HCT116 (cell line): ENCODE measurements at regions not wholly inside any gene's neighbourhood (a gene's known extent, or its start where the extent isn't known, plus 50 kb on each side); places are given as distances from the start of the nearest gene placed in this dataset.

Source experiments
- ATAC-seq: fragments of 200-7000 bp; cut with Tn5 transposase; 2 replicates; pipeline ENCODE4 v1.9.1; 2020; ENCODE audit warnings: mild to moderate bottlenecking, moderate library complexity
- BruUV-seq: library from RNA; stranded (reverse); fragments of 400-500 nt; replicated peaks from 2 replicates; lab custom pipeline; 2021; lab: Mats Ljungman, UMichigan
- CTCF ChIA-PET: fragments of 300-600 bp; sonication (Branson Sonifier 250); formaldehyde crosslinking; loops from one replicate; lab custom pipeline; 2021; ENCODE audit warnings: antibody characterized with exemption; lab: Charles Lee
- POLR2A ChIA-PET: fragments of 300-600, 350-600 bp; sonication (Branson Sonifier 250); formaldehyde crosslinking; loops from one replicate; lab custom pipeline; 2021; ENCODE audit warnings: antibody characterized with exemption; lab: Charles Lee
- RAD21 ChIA-PET, 2 experiments: fragments of 300-600 bp; sonication (Branson Sonifier 250); formaldehyde crosslinking; loops; one replicate each; lab custom pipeline; 2023; ENCODE audit warnings: low total read pairs in 2 of 2; ENCODE audit not compliant: uncharacterized antibody in 2 of 2, unreplicated experiment in 2 of 2, low non-redundant PET in 1 of 2; lab: Charles Lee
- DNase-seq: peaks from one replicate; pipeline ENCODE4 v3.0.0-alpha.2; 2010; ENCODE audit warnings: low read depth, low spot score
- H2AFZ ChIP-seq: fragments of 200-600 bp; shearing (Covaris generic), sonication (generic); 2 replicates; pipeline ENCODE4 v1.6.1; 2017; ENCODE audit warnings: low read depth, mixed run types, mixed read lengths, antibody characterized with exemption, low read length; ENCODE audit not compliant: poor library complexity, severe bottlenecking
- H3K27ac ChIP-seq: 2 replicates; pipeline ENCODE4 v1.5.1; 2012; ENCODE audit warnings: low read depth, low read length
- H3K27me3 ChIP-seq: fragments of 200-600 bp; sonication (generic); 2 replicates; pipeline ENCODE4 v1.6.1; 2016; ENCODE audit warnings: mixed run types, low read length, mixed read lengths; ENCODE audit not compliant: insufficient read depth
- H3K36me3 ChIP-seq, 2 experiments: fragments of 200-500 bp in 1 of 2; fragments of 200-600 bp in 1 of 2; sonication (Bioruptor generic) in 1 of 2; sonication (generic) in 1 of 2; 2 replicates each; pipeline versions ENCODE4 v1.5.1 to v1.6.1; 2014 to 2016; ENCODE audit warnings: low read length in 2 of 2, inconsistent platforms in 1 of 2, mixed read lengths in 1 of 2, mixed run types in 1 of 2; ENCODE audit not compliant: insufficient read depth in 2 of 2, control insufficient read depth in 1 of 2
- H3K4me1 ChIP-seq, 2 experiments: fragments of 200-600 bp in 1 of 2; sonication (generic) in 1 of 2; 2 replicates each; pipeline versions ENCODE4 v1.5.1 to v1.6.1; 2012 to 2017; ENCODE audit warnings: low read length in 2 of 2, inconsistent platforms in 1 of 2, mild to moderate bottlenecking in 1 of 2, mixed read lengths in 1 of 2, mixed run types in 1 of 2, moderate library complexity in 1 of 2; ENCODE audit not compliant: insufficient read depth in 2 of 2, control insufficient read depth in 1 of 2
- H3K4me2 ChIP-seq: fragments of 200-600 bp; sonication (generic); 2 replicates; pipeline ENCODE4 v1.6.1; 2017; ENCODE audit warnings: mixed run types, low read length, mixed read lengths
- H3K4me3 ChIP-seq, 2 experiments: fragments of 200-600 bp in 1 of 2; sonication (generic) in 1 of 2; replicated peaks in 1 of 2; 2 replicates each; pipeline ENCODE4 v1.5.1; 2011 to 2016; ENCODE audit warnings: low read length in 2 of 2, control low read depth in 1 of 2, low read depth in 1 of 2, mild to moderate bottlenecking in 1 of 2, mixed read lengths in 1 of 2, mixed run types in 1 of 2
- H3K79me2 ChIP-seq: fragments of 200-600 bp; sonication (generic); 2 replicates; pipeline ENCODE4 v1.6.1; 2017; ENCODE audit warnings: mild to moderate bottlenecking, mixed run types, low read length, moderate library complexity, mixed read lengths; ENCODE audit not compliant: insufficient read depth
- H3K9ac ChIP-seq: fragments of 200-600 bp; sonication (generic); 2 replicates; pipeline ENCODE4 v1.6.1; 2016; ENCODE audit warnings: low read length, mixed read lengths
- H3K9me2 ChIP-seq: fragments of 200-600 bp; sonication (generic), shearing (Covaris generic); 2 replicates; pipeline ENCODE4 v1.6.1; 2017; ENCODE audit warnings: mixed run types, mild to moderate bottlenecking, moderate library complexity; ENCODE audit not compliant: insufficient read depth
- H3K9me3 ChIP-seq, 2 experiments: fragments of 200-500 bp in 1 of 2; fragments of 200-600 bp in 1 of 2; sonication (Bioruptor generic) in 1 of 2; sonication (generic) in 1 of 2; 2 replicates each; pipeline ENCODE4 v1.6.1; 2014 to 2017; ENCODE audit warnings: low read length in 2 of 2, mixed read lengths in 2 of 2, inconsistent platforms in 1 of 2, low read depth in 1 of 2, mild to moderate bottlenecking in 1 of 2, mixed run types in 1 of 2, moderate library complexity in 1 of 2; ENCODE audit not compliant: control insufficient read depth in 1 of 2, insufficient read depth in 1 of 2
- H4K20me1 ChIP-seq: fragments of 200-600 bp; sonication (generic), shearing (Covaris generic); 2 replicates; pipeline ENCODE4 v1.6.1; 2017; ENCODE audit warnings: mixed run types, mild to moderate bottlenecking, moderate library complexity; ENCODE audit not compliant: insufficient read depth
- ATF3 ChIP-seq: IDR thresholded peaks from 2 replicates; pipeline ENCODE4 v1.6.1; 2012
- CBX3 ChIP-seq: IDR thresholded peaks from 2 replicates; pipeline ENCODE4 v1.6.1; 2012; ENCODE audit warnings: low read depth
- CEBPB ChIP-seq: IDR thresholded peaks from 2 replicates; pipeline ENCODE4 v1.6.1; 2012; ENCODE audit warnings: low read depth
- CTCF ChIP-seq, 3 experiments: fragments of 200-600 bp in 1 of 3; sonication (generic) in 1 of 3; IDR thresholded peaks in 2 of 3; conservative IDR thresholded peaks in 1 of 3; 2 replicates each; pipeline ENCODE4 v1.5.1; 2012 to 2017; ENCODE audit warnings: low read depth in 2 of 3, low read length in 2 of 3, antibody characterized with exemption in 1 of 3, borderline replicate concordance in 1 of 3, control low read depth in 1 of 3, mild to moderate bottlenecking in 1 of 3, mixed read lengths in 1 of 3, mixed run types in 1 of 3, moderate library complexity in 1 of 3; ENCODE audit not compliant: insufficient read depth in 1 of 3
- EGR1 ChIP-seq: IDR thresholded peaks from 2 replicates; pipeline ENCODE4 v1.6.1; 2012; ENCODE audit warnings: low read depth
- ELF1 ChIP-seq: IDR thresholded peaks from 2 replicates; pipeline ENCODE4 v1.6.1; 2012; ENCODE audit warnings: low read depth, borderline replicate concordance
- EZH2 ChIP-seq: fragments of 200-600 bp; sonication (generic); IDR thresholded peaks from 2 replicates; pipeline ENCODE4 v1.6.1; 2017; ENCODE audit warnings: antibody characterized with exemption, mixed run types
- EZH2phosphoT487 ChIP-seq: fragments of 200-600 bp; IDR thresholded peaks from 2 replicates; pipeline ENCODE4 v1.6.1; 2018; ENCODE audit warnings: antibody characterized with exemption, borderline replicate concordance
- FOSL1 ChIP-seq: IDR thresholded peaks from 2 replicates; pipeline ENCODE4 v1.6.1; 2012; ENCODE audit warnings: low read depth
- JUND ChIP-seq: IDR thresholded peaks from 2 replicates; pipeline ENCODE4 v1.6.1; 2012
- MAX ChIP-seq: IDR thresholded peaks from 2 replicates; pipeline ENCODE4 v1.6.1; 2012
- POLR2A ChIP-seq: IDR thresholded peaks from 2 replicates; pipeline ENCODE4 v1.7.0; 2011; ENCODE audit warnings: borderline replicate concordance; ENCODE audit not compliant: insufficient read depth, insufficient read length; ENCODE audit errors: extremely low read depth
- RAD21 ChIP-seq: IDR thresholded peaks from 2 replicates; pipeline ENCODE4 v1.6.1; 2012; ENCODE audit warnings: low read depth, mild to moderate bottlenecking
- REST ChIP-seq: IDR thresholded peaks from 2 replicates; pipeline ENCODE4 v1.6.1; 2012; ENCODE audit warnings: low read depth
- SIN3A ChIP-seq: IDR thresholded peaks from 2 replicates; pipeline ENCODE4 v1.6.1; 2012; ENCODE audit warnings: low read depth
- SP1 ChIP-seq: IDR thresholded peaks from 2 replicates; pipeline ENCODE4 v1.6.1; 2012; ENCODE audit warnings: low read depth
- SRF ChIP-seq: IDR thresholded peaks from 2 replicates; pipeline ENCODE4 v1.6.1; 2012; ENCODE audit warnings: low read depth
- TCF7L2 ChIP-seq: IDR thresholded peaks from 2 replicates; pipeline ENCODE4 v1.7.0; 2011; ENCODE audit warnings: borderline replicate concordance, inconsistent platforms; ENCODE audit not compliant: insufficient read depth, insufficient read length; ENCODE audit errors: extremely low read depth
- ZBTB33 ChIP-seq: IDR thresholded peaks from 2 replicates; pipeline ENCODE4 v1.6.1; 2011; ENCODE audit warnings: mild to moderate bottlenecking, low read length, moderate library complexity; ENCODE audit not compliant: insufficient replicate concordance; ENCODE audit errors: extremely low read depth
- ZFX ChIP-seq: fragments of 450-650 bp; IDR thresholded peaks from 2 replicates; pipeline ENCODE4 v1.6.1; 2017
- intact Hi-C: fragments of 100-400 bp; cut with micrococcal nuclease; formaldehyde crosslinking; loops from 2 replicates; pipeline ENCODE4 v1.10.0; 2022

- no peak for TF ChIP-seq ATF3
Observed at GRCh38 chr4:41390661-41391060, 133.9 kb downstream of the UCHL1 start (continued).

- Histone ChIP-seq H3K4me1 (peaks cover 5 to 10% of the 10 kb centered on the region in 2 experiments; a peak in 3 of 4 replicates), H3K36me3 (no peaks in the 10 kb centered on the region), H4K20me1 (no peaks in the 10 kb centered on the region), H3K9me2 (no peaks in the 10 kb centered on the region), H3K27me3 (no peaks in the 10 kb centered on the region), H3K27ac (no peak overlapping the region), H3K9ac (no peak overlapping the region), H3K79me2 (no peaks in the 10 kb centered on the region), H2AFZ (no peak overlapping the region), H3K4me2 (no peak overlapping the region), H3K9me3 (no peaks in the 10 kb centered on the region), H3K4me3 (no peak overlapping the region)
- TF ChIP-seq TCF7L2 = no peak
- TF ChIP-seq JUND = no peak
- TF ChIP-seq SRF = no peak
- TF ChIP-seq POLR2A = no peak
- no peak for TF ChIP-seq ZBTB33
- no peak for TF ChIP-seq RAD21
- TF ChIP-seq CEBPB = no peak
- no peak for TF ChIP-seq EZH2
- no peak for TF ChIP-seq SIN3A
- TF ChIP-seq ATF3 = no peak
- TF ChIP-seq CTCF (IDR thresholded peaks at IDR 0.05 in 2 of 3, conservative IDR thresholded peaks at IDR 0.05 in 1 of 3; ENCODE audit: borderline replicate concordance in 1 of 3, insufficient read depth in 1 of 3, low read depth in 2 of 3, low read length in 2 of 3) = no peak
- TF ChIP-seq EZH2phosphoT487 = no peak
- TF ChIP-seq SP1 = no peak
- no peak for TF ChIP-seq ELF1
- no peak for TF ChIP-seq FOSL1
- no peak for TF ChIP-seq MAX
- TF ChIP-seq REST = no peak
- TF ChIP-seq EGR1 = no peak
- no peak for TF ChIP-seq CBX3
- TF ChIP-seq ZFX = no peak
- ChIA-PET CTCF (no interaction called here), RAD21 (no interaction called here), POLR2A (no interaction called here)
- DNase-seq = no peak
- no TSS peak for BruUV-seq
- ATAC-seq = no peak
- intact Hi-C loops = no loop called here
Observed at GRCh38 chr4:41391271-41391670, 134.5 kb downstream of the UCHL1 start.
